SH-SY5Y (cell line): ENCODE measurements at regions not wholly inside any gene's neighbourhood (a gene's known extent, or its start where the extent isn't known, plus 50 kb on each side); places are given as distances from the start of the nearest gene placed in this dataset.

Experiments
- GATA2 ChIP-seq: IDR thresholded peaks from 2 replicates; pipeline ENCODE4 v1.6.1; 2011; ENCODE audit warnings: mild to moderate bottlenecking, low read depth, low read length
- GATA3 ChIP-seq: IDR thresholded peaks from 2 replicates; pipeline ENCODE4 v1.6.1; 2011; ENCODE audit warnings: low read depth, mild to moderate bottlenecking, low read length, moderate library complexity

- TF ChIP-seq GATA3 (no peak), GATA2 (no peak)
These were observed 69.7 kb upstream of the ARL4C start for GRCh38 chr2:234566622-234567021.
